ENCODE measurements at regions not wholly inside any gene's neighbourhood (a gene's known extent, or its start where the extent isn't known, plus 50 kb on each side); places are given as distances from the start of the nearest gene placed in this dataset.
"Not testable (repeated sequence)": the region's sequence is repeated elsewhere in the genome, so short reads cannot be mapped to it uniquely, and the experiment has no call there.

GRCh38 chr6:137552146-137552545 is 58.0 kb upstream of the OLIG3 start:
- no peaks in the 10 kb centered on the region for H3K4me1 ChIP-seq
- H3K9me3 ChIP-seq, result no peaks in the 10 kb centered on the region
- DNase-seq (ENCODE audit: extremely low spot score in 2 of 2), result no peak
- TF ChIP-seq CTCF (IDR thresholded peaks at IDR 0.05), result no peak
- TF ChIP-seq POLR2A (IDR thresholded peaks at IDR 0.05), result no peak
- TF ChIP-seq POLR2AphosphoS5 (IDR thresholded peaks at IDR 0.05; ENCODE audit: insufficient read depth in 1 of 2, low read depth in 1 of 2), result no peak
- H3K4me3 ChIP-seq, result no peak overlapping the region
- H3K27me3 ChIP-seq, result no peaks in the 10 kb centered on the region
- intact Hi-C loops (cut with DNase I), result no loop called here
- no peak overlapping the region for H3K27ac ChIP-seq
- no peaks in the 10 kb centered on the region for H3K36me3 ChIP-seq

GRCh38 chr6:137552809-137553208 is 58.6 kb upstream of the OLIG3 start:
- Histone ChIP-seq H3K4me3 (no peak overlapping the region), H3K4me1 (no peaks in the 10 kb centered on the region), H3K27me3 (no peaks in the 10 kb centered on the region), H3K36me3 (no peaks in the 10 kb centered on the region), H3K27ac (no peak overlapping the region), H3K9me3 (no peaks in the 10 kb centered on the region)
- no peak for DNase-seq (ENCODE audit: extremely low spot score in 2 of 2)
- TF ChIP-seq POLR2A (IDR thresholded peaks at IDR 0.05) (no peak), CTCF (IDR thresholded peaks at IDR 0.05) (no peak), POLR2AphosphoS5 (IDR thresholded peaks at IDR 0.05; ENCODE audit: insufficient read depth in 1 of 2, low read depth in 1 of 2) (no peak)
- intact Hi-C loops (cut with DNase I), result no loop called here

- H3K4me3 ChIP-seq; H3K4me1 ChIP-seq; H3K27ac ChIP-seq; intact Hi-C loops (cut with DNase I); H3K36me3 ChIP-seq; DNase-seq (ENCODE audit: extremely low spot score in 2 of 2); H3K27me3 ChIP-seq; H3K9me3 ChIP-seq: not testable (repeated sequence)
These were observed 65.5 kb upstream of the OLIG3 start for GRCh38 chr6:137559521-137560183.

- Histone ChIP-seq H3K4me3 (no peak overlapping the region), H3K4me1 (no peaks in the 10 kb centered on the region), H3K9me3 (no peaks in the 10 kb centered on the region), H3K27ac (no peak overlapping the region), H3K36me3 (no peaks in the 10 kb centered on the region), H3K27me3 (no peaks in the 10 kb centered on the region)
- DNase-seq (ENCODE audit: extremely low spot score in 2 of 2), result no peak
- intact Hi-C loops (cut with DNase I), result no loop called here
- TF ChIP-seq CTCF (IDR thresholded peaks at IDR 0.05), result no peak
- no peak for TF ChIP-seq POLR2A (IDR thresholded peaks at IDR 0.05)
- no peak for TF ChIP-seq POLR2AphosphoS5 (IDR thresholded peaks at IDR 0.05; ENCODE audit: insufficient read depth in 1 of 2, low read depth in 1 of 2)
These were observed 66.0 kb upstream of the OLIG3 start for GRCh38 chr6:137560184-137560563.

GRCh38 chr6:137568067-137568466 is 73.9 kb upstream of the OLIG3 start:
- Histone ChIP-seq H3K27ac (no peak overlapping the region), H3K4me1 (no peaks in the 10 kb centered on the region), H3K9me3 (no peaks in the 10 kb centered on the region), H3K4me3 (no peak overlapping the region), H3K27me3 (no peaks in the 10 kb centered on the region), H3K36me3 (no peaks in the 10 kb centered on the region)
- DNase-seq (ENCODE audit: extremely low spot score in 2 of 2), result no peak
- TF ChIP-seq POLR2A (IDR thresholded peaks at IDR 0.05), result no peak
- TF ChIP-seq CTCF (IDR thresholded peaks at IDR 0.05), result no peak
- TF ChIP-seq POLR2AphosphoS5 (IDR thresholded peaks at IDR 0.05; ENCODE audit: insufficient read depth in 1 of 2, low read depth in 1 of 2), result no peak
- intact Hi-C loops (cut with DNase I), result no loop called here

All from vagina (tissue), 2 donors.